K562 (cell line): ENCODE measurements at regions not wholly inside any gene's neighbourhood (a gene's known extent, or its start where the extent isn't known, plus 50 kb on each side); places are given as distances from the start of the nearest gene placed in this dataset.

Source experiments
- ATAC-seq: fragments of 200-7000 bp; cut with Tn5 transposase; 3 replicates; pipeline ENCODE4 v1.9.1; 2020; ENCODE audit warnings: moderate library complexity
- BruUV-seq: library from RNA; stranded (reverse); fragments of 400-500 nt; replicated peaks from 2 replicates; lab custom pipeline; 2021; lab: Mats Ljungman, UMichigan
- CTCF ChIA-PET: fragments of 300-600 bp; formaldehyde crosslinking; extraction: SDS; loops from one replicate; lab custom pipeline; 2021; ENCODE audit warnings: low intra/inter-chr PET ratio; lab: Yijun Ruan, JAX
- POLR2A ChIA-PET: fragments of 300-600, 350-650 bp; sonication (Branson Sonifier 250); formaldehyde crosslinking; extraction: SDS; loops from one replicate; lab custom pipeline; 2021; ENCODE audit warnings: antibody characterized with exemption, inconsistent platforms; lab: Yijun Ruan, JAX
- DNase-seq, 4 experiments: peaks; one replicate each; pipeline versions ENCODE4 v3.0.0 to v3.0.0-alpha.2; 2011 to 2018; ENCODE audit warnings: low spot score in 3 of 4, mixed read lengths in 3 of 4; ENCODE audit errors: extremely low read depth in 1 of 4
- FAIRE-seq: peaks from 2 replicates; lab custom pipeline; 2011; peaks lifted over from hg19 to GRCh38; lab: Jason Lieb, UNC
- H2AFZ ChIP-seq: 2 replicates; pipeline ENCODE4 v1.6.0; 2011; ENCODE audit warnings: low read depth, low read length, control low read depth, inconsistent platforms
- H3K27ac ChIP-seq: fragments of 200-600 bp; 3 replicates; pipeline ENCODE4 v1.8.0; 2011; ENCODE audit warnings: low read depth, mild to moderate bottlenecking, control low read depth, inconsistent platforms, low read length, moderate library complexity, mixed read lengths; ENCODE audit errors: extremely low read depth
- H3K27me3 ChIP-seq, 2 experiments: fragments of 300-600 bp in 1 of 2; 2 replicates in 1 of 2; 3 replicates in 1 of 2; pipeline versions ENCODE4 v1.6.0 to v1.8.0; 2011; ENCODE audit warnings: inconsistent platforms in 2 of 2, low read length in 2 of 2, mild to moderate bottlenecking in 1 of 2, mixed read lengths in 1 of 2, moderate library complexity in 1 of 2; ENCODE audit not compliant: control insufficient read depth in 2 of 2, insufficient read depth in 2 of 2
- H3K36me3 ChIP-seq: fragments of 300-600 bp; 3 replicates; pipeline ENCODE4 v1.8.0; 2011; ENCODE audit warnings: mild to moderate bottlenecking, low read length, inconsistent platforms; ENCODE audit not compliant: control insufficient read depth, insufficient read depth
- H3K4me1 ChIP-seq, 2 experiments: fragments of 200-600 bp in 1 of 2; replicated peaks in 1 of 2; 2 replicates in 1 of 2; 3 replicates in 1 of 2; pipeline versions ENCODE4 v1.5.1 to v1.8.0; 2011; ENCODE audit warnings: inconsistent platforms in 2 of 2, low read length in 2 of 2, mild to moderate bottlenecking in 1 of 2, mixed read lengths in 1 of 2, moderate library complexity in 1 of 2; ENCODE audit not compliant: control insufficient read depth in 2 of 2, insufficient read depth in 2 of 2
- H3K4me2 ChIP-seq: 2 replicates; pipeline ENCODE4 v1.6.1; 2011; ENCODE audit warnings: low read length, control low read depth, inconsistent platforms, mixed read lengths; ENCODE audit not compliant: insufficient read depth
- H3K4me3 ChIP-seq: fragments of 200-600 bp; sonication (generic), shearing (Covaris generic); 2 replicates; pipeline ENCODE4 v1.5.1; 2016; ENCODE audit warnings: control low read depth, inconsistent platforms
- H3K79me2 ChIP-seq: fragments of 200-600 bp; 3 replicates; pipeline ENCODE4 v1.8.0; 2011; ENCODE audit warnings: low read length, inconsistent platforms; ENCODE audit not compliant: control insufficient read depth, insufficient read depth
- H3K9ac ChIP-seq, 2 experiments: 2 replicates each; pipeline versions ENCODE4 v1.6.0 to v1.6.1; 2011; ENCODE audit warnings: low read depth in 2 of 2, low read length in 2 of 2, control low read depth in 1 of 2, inconsistent platforms in 1 of 2, mild to moderate bottlenecking in 1 of 2, mixed read lengths in 1 of 2; ENCODE audit not compliant: insufficient read depth in 1 of 2
- H3K9me1 ChIP-seq: one replicate; pipeline ENCODE4 v1.6.0; 2011; ENCODE audit warnings: inconsistent platforms, mild to moderate bottlenecking, low read length, moderate library complexity; ENCODE audit not compliant: control insufficient read depth, insufficient read depth
- H3K9me3 ChIP-seq: replicated peaks from 2 replicates; pipeline ENCODE4 v1.5.1; 2011; ENCODE audit warnings: low read depth, low read length, inconsistent platforms; ENCODE audit not compliant: control insufficient read depth, insufficient read depth
- H4K20me1 ChIP-seq: replicated peaks from 2 replicates; pipeline ENCODE4 v1.6.1; 2011; ENCODE audit warnings: low read length, inconsistent platforms, mixed read lengths; ENCODE audit not compliant: control insufficient read depth, insufficient read depth
- BDP1 ChIP-seq: IDR thresholded peaks from 3 replicates; pipeline ENCODE4 v1.6.1; 2011; ENCODE audit not compliant: insufficient read length, insufficient read depth
- ESRRA ChIP-seq: fragments of 450-650 bp; IDR thresholded peaks from 2 replicates; pipeline ENCODE4 v1.6.1; 2014; ENCODE audit warnings: low read depth, mild to moderate bottlenecking, moderate library complexity, borderline replicate concordance
- FOXA1 ChIP-seq: fragments of 450-650 bp; IDR thresholded peaks from 2 replicates; pipeline ENCODE4 v1.6.1; 2016; ENCODE audit warnings: mild to moderate bottlenecking, borderline replicate concordance
- RFX1 ChIP-seq: fragments of 450-650 bp; IDR thresholded peaks from 2 replicates; pipeline ENCODE4 v1.6.1; 2016; ENCODE audit warnings: mild to moderate bottlenecking, moderate library complexity
- SP2 ChIP-seq: IDR thresholded peaks from 2 replicates; pipeline ENCODE4 v1.6.1; 2011; ENCODE audit warnings: mild to moderate bottlenecking, low read depth, low read length, moderate library complexity; ENCODE audit not compliant: poor library complexity, severe bottlenecking; ENCODE audit errors: extremely low read depth
- TRIM28 ChIP-seq: fragments of 450-650 bp; IDR thresholded peaks from 2 replicates; pipeline ENCODE4 v1.6.1; 2017
- XRCC3 ChIP-seq: fragments of 450-650 bp; IDR thresholded peaks from 2 replicates; pipeline ENCODE4 v1.6.1; 2017; ENCODE audit warnings: mild to moderate bottlenecking, moderate library complexity
- ZNF124 ChIP-seq: sonication (generic); formaldehyde crosslinking; IDR thresholded peaks from 2 replicates; pipeline ENCODE4 v1.8.1; 2022; ENCODE audit warnings: missing genetic modification reagents
- WGBS: fragments of 100-300 bp; shearing (Covaris generic); methylation state at CpG from one replicate; pipeline ENCODE4 v1.1.6; 2016; ENCODE audit warnings: low coverage, mixed read lengths; ENCODE audit not compliant: insufficient coverage; ENCODE audit errors: missing lambda C conversion rate; 5-methylcytosine and 5-hydroxymethylcytosine counted together
- in situ Hi-C: fragments of 300-500 bp; cut with MboI; formaldehyde crosslinking; loops from 4 replicates; pipeline ENCODE4 v1.15.0; 2018; ENCODE audit warnings: inconsistent platforms, mixed read lengths
- intact Hi-C: fragments of 100-400 bp; cut with micrococcal nuclease; formaldehyde crosslinking; loops from 2 replicates; pipeline ENCODE4 v1.14.2; 2022
- TF ChIP-seq, protein P1 (sequence below): sonication (generic); IDR thresholded peaks from 2 replicates; pipeline ENCODE4 v1.6.1; 2016

DNA sequence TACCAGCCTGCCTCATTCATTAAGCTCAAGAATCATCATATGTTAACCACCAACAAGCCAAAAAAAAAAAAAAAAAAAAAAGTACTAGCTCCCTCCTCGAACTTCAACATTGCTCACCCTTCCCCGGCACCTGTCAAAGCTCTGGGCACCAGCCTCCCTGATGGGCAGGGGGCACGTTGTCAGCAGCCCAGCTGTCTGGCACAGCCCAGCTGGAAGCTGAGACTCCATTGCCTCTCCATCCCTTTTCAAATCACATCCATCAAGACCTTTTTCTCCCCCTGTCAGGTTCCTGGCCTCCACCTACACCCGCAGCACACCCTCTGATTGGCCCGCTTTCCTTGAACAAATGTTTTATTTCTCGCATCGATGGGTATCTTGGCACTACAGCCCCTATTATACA is 913.3 kb upstream of the AUTS2 start:
- CTCF ChIA-PET = no interaction called here
- no peaks in the 10 kb centered on the region for H3K79me2 ChIP-seq
- ATAC-seq = no peak
- no peak for DNase-seq
- no peaks in the 10 kb centered on the region for H3K9me1 ChIP-seq
- in situ Hi-C loops (no loop called here), intact Hi-C loops (no loop called here)
- no peak overlapping the region for H3K9ac ChIP-seq
- no peak overlapping the region for H2AFZ ChIP-seq
- TF ChIP-seq ZNF124 (CRISPR knock-in tag) (no peak), TRIM28 (no peak), XRCC3 (no peak), RFX1 (no peak), FOXA1 (no peak), ESRRA (no peak), SP2 (no peak), BDP1 (no peak)
- TF ChIP-seq, protein P1, sequence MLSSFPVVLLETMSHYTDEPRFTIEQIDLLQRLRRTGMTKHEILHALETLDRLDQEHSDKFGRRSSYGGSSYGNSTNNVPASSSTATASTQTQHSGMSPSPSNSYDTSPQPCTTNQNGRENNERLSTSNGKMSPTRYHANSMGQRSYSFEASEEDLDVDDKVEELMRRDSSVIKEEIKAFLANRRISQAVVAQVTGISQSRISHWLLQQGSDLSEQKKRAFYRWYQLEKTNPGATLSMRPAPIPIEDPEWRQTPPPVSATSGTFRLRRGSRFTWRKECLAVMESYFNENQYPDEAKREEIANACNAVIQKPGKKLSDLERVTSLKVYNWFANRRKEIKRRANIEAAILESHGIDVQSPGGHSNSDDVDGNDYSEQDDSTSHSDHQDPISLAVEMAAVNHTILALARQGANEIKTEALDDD = no peak
- WGBS = 1% methylated on average over 7 of the region's 7 CpGs
- no peaks in the 10 kb centered on the region for H3K4me1 ChIP-seq
- no peaks in the 10 kb centered on the region for H3K9me3 ChIP-seq
- no TSS peak for BruUV-seq
- POLR2A ChIA-PET = no interaction called here
- H3K4me3 ChIP-seq = no peak overlapping the region
- no peak for FAIRE-seq
- no peaks in the 10 kb centered on the region for H3K36me3 ChIP-seq
- no peak overlapping the region for H3K4me2 ChIP-seq
- peaks cover 0 to 8% of the 10 kb centered on the region in 2 experiments; a peak in 1 of 5 replicates for H3K27me3 ChIP-seq
- no peaks in the 10 kb centered on the region; the same call in 1 of the 2 replicates for H4K20me1 ChIP-seq
- no peak overlapping the region for H3K27ac ChIP-seq
